H1 (cell line): ENCODE measurements at regions not wholly inside any gene's neighbourhood (a gene's known extent, or its start where the extent isn't known, plus 50 kb on each side); places are given as distances from the start of the nearest gene placed in this dataset.

ENCODE experiments used
- CTCF ChIA-PET: fragments of 300-600 bp; sonication (Branson Sonifier 250); formaldehyde crosslinking; loops from one replicate; lab custom pipeline; 2021; ENCODE audit not compliant: partially characterized antibody; lab: Charles Lee
- POLR2A ChIA-PET: fragments of 300-600 bp; sonication (Branson Sonifier 250); formaldehyde crosslinking; loops from one replicate; lab custom pipeline; 2021; ENCODE audit warnings: inconsistent platforms; ENCODE audit not compliant: partially characterized antibody; lab: Charles Lee
- DNase-seq, 2 experiments: peaks; one replicate each; pipeline versions ENCODE4 v3.0.0 to v3.0.0-alpha.2; 2010 to 2022; ENCODE audit warnings: low spot score in 2 of 2, low read depth in 1 of 2, mixed read lengths in 1 of 2
- FAIRE-seq: peaks from 2 replicates; lab custom pipeline; 2011; peaks lifted over from hg19 to GRCh38; lab: Jason Lieb, UNC
- H2AFZ ChIP-seq: 2 replicates; pipeline ENCODE4 v1.8.1; 2012; ENCODE audit warnings: low read length, inconsistent platforms
- H2AK5ac ChIP-seq: 2 replicates; pipeline ENCODE4 v1.6.1; 2013; ENCODE audit warnings: low read depth, low read length
- H2BK120ac ChIP-seq: replicated peaks from 2 replicates; pipeline ENCODE3; 2013; ENCODE audit warnings: low read depth, low read length, inconsistent platforms
- H2BK12ac ChIP-seq: 2 replicates; pipeline ENCODE4 v1.6.1; 2013; ENCODE audit warnings: low read depth, low read length
- H2BK15ac ChIP-seq: 2 replicates; pipeline ENCODE4 v1.6.1; 2013; ENCODE audit warnings: low read length
- H2BK20ac ChIP-seq: 2 replicates; pipeline ENCODE4 v1.6.1; 2013; ENCODE audit warnings: low read length
- H2BK5ac ChIP-seq: 2 replicates; pipeline ENCODE4 v1.6.1; 2013; ENCODE audit warnings: low read depth, low read length
- H3K14ac ChIP-seq: 2 replicates; pipeline ENCODE4 v1.6.1; 2013; ENCODE audit warnings: inconsistent platforms; ENCODE audit not compliant: insufficient read length
- H3K18ac ChIP-seq: 2 replicates; pipeline ENCODE4 v1.6.1; 2013; ENCODE audit warnings: low read length; ENCODE audit errors: extremely low read depth
- H3K23ac ChIP-seq: 2 replicates; pipeline ENCODE4 v1.6.1; 2013; ENCODE audit warnings: inconsistent platforms; ENCODE audit not compliant: insufficient read length
- H3K23me2 ChIP-seq: 2 replicates; pipeline ENCODE4 v1.6.1; 2013; ENCODE audit warnings: low read depth, low read length
- H3K27ac ChIP-seq: 2 replicates; pipeline ENCODE4 v1.6.1; 2011; ENCODE audit warnings: low read depth, low read length, inconsistent platforms
- H3K27me3 ChIP-seq, 4 experiments: replicated peaks in 1 of 4; 1 replicate in 1 of 4; 2 replicates in 3 of 4; pipeline versions ENCODE4 v1.6.1 to v1.8.1; 2011 to 2013; ENCODE audit warnings: low read length in 3 of 4, mild to moderate bottlenecking in 3 of 4, inconsistent platforms in 2 of 4, mixed read lengths in 2 of 4, moderate library complexity in 1 of 4; ENCODE audit not compliant: control insufficient read depth in 3 of 4, insufficient read depth in 3 of 4; ENCODE audit errors: extremely low read depth in 1 of 4
- H3K36me3 ChIP-seq, 4 experiments: 2 replicates each; pipeline versions ENCODE4 v1.6.1 to v1.8.1; 2011 to 2013; ENCODE audit warnings: mild to moderate bottlenecking in 4 of 4, low read length in 3 of 4, moderate library complexity in 2 of 4, control low read depth in 1 of 4, inconsistent platforms in 1 of 4; ENCODE audit not compliant: insufficient read depth in 4 of 4, control insufficient read depth in 2 of 4
- H3K4ac ChIP-seq: replicated peaks from 2 replicates; pipeline ENCODE3; 2013; ENCODE audit warnings: low read length, low read depth, mixed read lengths, inconsistent platforms; ENCODE audit not compliant: insufficient read length
- H3K4me1 ChIP-seq, 4 experiments: replicated peaks in 1 of 4; 1 replicate in 1 of 4; 2 replicates in 3 of 4; pipeline versions ENCODE4 v1.6.1 to v1.8.1; 2011 to 2013; ENCODE audit warnings: low read length in 3 of 4, inconsistent platforms in 2 of 4, mixed read lengths in 1 of 4; ENCODE audit not compliant: insufficient read depth in 4 of 4, control insufficient read depth in 3 of 4
- H3K4me2 ChIP-seq, 2 experiments: 2 replicates each; pipeline versions ENCODE4 v1.6.1 to v1.8.1; 2011 to 2013; ENCODE audit warnings: low read depth in 2 of 2, low read length in 2 of 2, control low read depth in 1 of 2, inconsistent platforms in 1 of 2, mild to moderate bottlenecking in 1 of 2; ENCODE audit not compliant: insufficient read depth in 1 of 2
- H3K4me3 ChIP-seq, 4 experiments: fragments of 200-600, 300-600 bp in 1 of 4; sonication (generic), shearing (Covaris generic), sonication (Bioruptor Twin) in 1 of 4; 2 replicates each; pipeline versions ENCODE4 v1.5.1 to v1.8.1; 2011 to 2016; ENCODE audit warnings: low read length in 4 of 4, low read depth in 3 of 4, control low read depth in 2 of 4, inconsistent platforms in 2 of 4, mild to moderate bottlenecking in 2 of 4, mixed read lengths in 1 of 4, moderate library complexity in 1 of 4; ENCODE audit not compliant: insufficient read depth in 2 of 4; ENCODE audit errors: extremely low read depth in 1 of 4
- H3K56ac ChIP-seq: replicated peaks from 2 replicates; pipeline ENCODE3; 2013; ENCODE audit warnings: low read depth, mild to moderate bottlenecking, mixed read lengths, low read length, inconsistent platforms; ENCODE audit not compliant: insufficient read length
- H3K79me1 ChIP-seq: 2 replicates; pipeline ENCODE4 v1.6.1; 2013; ENCODE audit warnings: low read depth, low read length, control low read depth
- H3K79me2 ChIP-seq, 2 experiments: 2 replicates each; pipeline versions ENCODE4 v1.6.1 to v1.8.1; 2012 to 2013; ENCODE audit warnings: low read length in 2 of 2, mild to moderate bottlenecking in 2 of 2, inconsistent platforms in 1 of 2; ENCODE audit not compliant: insufficient read depth in 2 of 2, control insufficient read depth in 1 of 2
- H3K9ac ChIP-seq, 4 experiments: replicated peaks in 1 of 4; 1 replicate in 1 of 4; 2 replicates in 3 of 4; pipeline versions ENCODE4 v1.6.1 to v1.8.1; 2011 to 2013; ENCODE audit warnings: low read depth in 3 of 4, low read length in 3 of 4, control low read depth in 2 of 4, mild to moderate bottlenecking in 2 of 4, moderate library complexity in 2 of 4, inconsistent platforms in 1 of 4; ENCODE audit errors: extremely low read depth in 1 of 4
- H3K9me3 ChIP-seq, 2 experiments: 2 replicates each; pipeline versions ENCODE4 v1.6.1 to v1.8.1; 2012 to 2013; ENCODE audit warnings: mild to moderate bottlenecking in 2 of 2, moderate library complexity in 2 of 2, control low read depth in 1 of 2, inconsistent platforms in 1 of 2, low read depth in 1 of 2, low read length in 1 of 2, mixed read lengths in 1 of 2; ENCODE audit not compliant: insufficient read depth in 2 of 2
- H4K20me1 ChIP-seq, 2 experiments: replicated peaks in 1 of 2; 2 replicates each; pipeline versions ENCODE3 to v1.8.1; 2011 to 2013; ENCODE audit warnings: inconsistent platforms in 2 of 2, low read length in 2 of 2, mild to moderate bottlenecking in 1 of 2; ENCODE audit not compliant: insufficient read depth in 2 of 2, control insufficient read depth in 1 of 2
- H4K5ac ChIP-seq: 2 replicates; pipeline ENCODE4 v1.6.1; 2013; ENCODE audit warnings: low read length, low read depth, mixed read lengths, inconsistent platforms; ENCODE audit not compliant: insufficient read length
- H4K8ac ChIP-seq: 2 replicates; pipeline ENCODE4 v1.8.0; 2013; ENCODE audit warnings: mild to moderate bottlenecking, moderate library complexity, low read length, inconsistent platforms; ENCODE audit not compliant: insufficient read depth; ENCODE audit errors: extremely low read depth
- H4K91ac ChIP-seq: replicated peaks from 2 replicates; pipeline ENCODE3; 2013; ENCODE audit warnings: low read length, mixed read lengths, inconsistent platforms; ENCODE audit not compliant: insufficient read length
- CHD2 ChIP-seq: IDR thresholded peaks from 2 replicates; pipeline ENCODE4 v1.6.1; 2012; ENCODE audit warnings: low read length, improper control_type of control experiment
- CTCF ChIP-seq, 3 experiments: IDR thresholded peaks; 1 replicate in 2 of 3; 2 replicates in 1 of 3; pipeline versions ENCODE4 v1.5.1 to v1.6.1; 2011; ENCODE audit warnings: low read length in 3 of 3, mild to moderate bottlenecking in 3 of 3, inconsistent platforms in 2 of 3, low read depth in 1 of 3, moderate library complexity in 1 of 3; ENCODE audit not compliant: insufficient read depth in 1 of 3; ENCODE audit errors: control extremely low read depth in 1 of 3
- EZH2 ChIP-seq: fragments of 200-600 bp; sonication (generic); IDR thresholded peaks from 2 replicates; pipeline ENCODE4 v1.7.1; 2012; ENCODE audit warnings: low read depth, mild to moderate bottlenecking, moderate library complexity, low read length, inconsistent platforms; ENCODE audit not compliant: severe bottlenecking
- GABPA ChIP-seq: IDR thresholded peaks from 2 replicates; pipeline ENCODE4 v1.6.1; 2011; ENCODE audit warnings: mild to moderate bottlenecking, low read length, moderate library complexity, borderline replicate concordance; ENCODE audit not compliant: insufficient read depth
- JUND ChIP-seq: IDR thresholded peaks from 2 replicates; pipeline ENCODE4 v1.6.1; 2011; ENCODE audit warnings: mild to moderate bottlenecking, improper control_type of control experiment, low read length
- KDM1A ChIP-seq: fragments of 200-600, 300-600 bp; sonication (generic); IDR thresholded peaks from 2 replicates; pipeline ENCODE4 v1.7.1; 2016; ENCODE audit warnings: mild to moderate bottlenecking, low read length, borderline replicate concordance
- TAF1 ChIP-seq: IDR thresholded peaks from 2 replicates; pipeline ENCODE4 v1.6.1; 2011; ENCODE audit warnings: mild to moderate bottlenecking, low read depth, low read length
- WGBS, 2 experiments: shearing (Covaris generic) in 1 of 2; methylation state at CpG; one replicate each; pipeline versions ENCODE4 v1.1.6 to v1.1.7; 2013 to 2015; ENCODE audit warnings: low lambda C conversion rate in 2 of 2, mixed read lengths in 2 of 2, inconsistent platforms in 1 of 2, low coverage in 1 of 2, missing lambda C conversion rate in 1 of 2; ENCODE audit not compliant: insufficient replicate concordance in 2 of 2, insufficient coverage in 1 of 2, insufficient read length in 1 of 2; ENCODE audit errors: extremely low coverage in 1 of 2, missing lambda C conversion rate in 1 of 2; 5-methylcytosine and 5-hydroxymethylcytosine counted together

GRCh38 chr1:118395430-118395991 is 210.5 kb upstream of the SPAG17 start:
- no peak overlapping the region for H4K91ac ChIP-seq
- 79% methylated on average over 7 of the region's 7 CpGs; no CpG with 5 or more reads in 1 of the 2 experiments for WGBS, 2 experiments
- POLR2A ChIA-PET, result no interaction called here
- TF ChIP-seq EZH2 (no peak), GABPA (no peak), CTCF (IDR thresholded peaks at IDR 0.05; ENCODE audit: control extremely low read depth in 1 of 3, insufficient read depth in 1 of 3, low read depth in 1 of 3, low read length in 3 of 3) (no peak), CHD2 (no peak), KDM1A (no peak), TAF1 (no peak), JUND (no peak)
- no peak overlapping the region for H2BK5ac ChIP-seq
- H3K27ac ChIP-seq, result no peak overlapping the region
- H3K9me3 ChIP-seq, result no peaks in the 10 kb centered on the region
- no peak overlapping the region for H3K9ac ChIP-seq
- H4K8ac ChIP-seq, result no peak overlapping the region
- H3K4me1 ChIP-seq, result no peaks in the 10 kb centered on the region
- no peaks in the 10 kb centered on the region for H4K20me1 ChIP-seq
- no peak overlapping the region for H2BK120ac ChIP-seq
- no peak overlapping the region for H3K18ac ChIP-seq
- no peaks in the 10 kb centered on the region for H3K23me2 ChIP-seq
- FAIRE-seq (no peak), DNase-seq (no peak)
- no peak overlapping the region for H3K4ac ChIP-seq
- H3K56ac ChIP-seq, result no peak overlapping the region
- no peaks in the 10 kb centered on the region for H3K36me3 ChIP-seq
- no peak overlapping the region for H2BK15ac ChIP-seq
- no peaks in the 10 kb centered on the region for H3K79me2 ChIP-seq
- H3K79me1 ChIP-seq, result no peaks in the 10 kb centered on the region
- H2BK12ac ChIP-seq, result no peak overlapping the region
- H3K4me3 ChIP-seq, result no peak overlapping the region
- H2BK20ac ChIP-seq, result no peak overlapping the region
- CTCF ChIA-PET, result no interaction called here
- no peak overlapping the region for H3K23ac ChIP-seq
- no peak overlapping the region for H4K5ac ChIP-seq
- H3K27me3 ChIP-seq, result no peaks in the 10 kb centered on the region
- H2AFZ ChIP-seq, result no peak overlapping the region
- no peak overlapping the region for H3K4me2 ChIP-seq
- H3K14ac ChIP-seq, result no peak overlapping the region
- no peak overlapping the region for H2AK5ac ChIP-seq
